B cell (primary cell): ENCODE measurements at regions not wholly inside any gene's neighbourhood (a gene's known extent, or its start where the extent isn't known, plus 50 kb on each side); places are given as distances from the start of the nearest gene placed in this dataset.

Source experiments
- ATAC-seq: fragments of 200-7000 bp; cut with Tn5 transposase; one replicate; pipeline ENCODE4 v1.10.0; 2021; ENCODE audit warnings: low read depth, mild to moderate bottlenecking, moderate number of reproducible peaks, moderate library complexity
- CTCF ChIA-PET: fragments of 350-600 bp; sonication (Branson Sonifier 250); formaldehyde crosslinking; loops from one replicate; lab custom pipeline; 2021; ENCODE audit warnings: antibody characterized with exemption, inconsistent platforms; lab: Charles Lee
- POLR2A ChIA-PET: fragments of 350-600 bp; sonication (Branson Sonifier 250); formaldehyde crosslinking; loops from one replicate; lab custom pipeline; 2021; ENCODE audit warnings: antibody characterized with exemption; lab: Charles Lee
- DNase-seq: peaks from one replicate; pipeline ENCODE4 v3.0.0; 2013
- H2AFZ ChIP-seq: 2 replicates; pipeline ENCODE4 v1.6.1; 2012; ENCODE audit warnings: mild to moderate bottlenecking, low read depth, low read length; ENCODE audit not compliant: insufficient read depth, poor library complexity, severe bottlenecking
- H3K27ac ChIP-seq, 2 donors: 1 replicate in 1 of 2; 2 replicates in 1 of 2; pipeline ENCODE4 v1.5.1; 2012 to 2013; ENCODE audit warnings: low read length in 2 of 2, mild to moderate bottlenecking in 2 of 2, moderate library complexity in 1 of 2
- H3K27me3 ChIP-seq, 4 experiments: fragments of 200-600 bp in 1 of 4; sonication (generic) in 1 of 4; replicated peaks in 1 of 4; 1 replicate in 2 of 4; 2 replicates in 2 of 4; pipeline versions ENCODE4 v1.6.1 to v1.7.0; 2013 to 2016; ENCODE audit warnings: low read length in 3 of 4, mild to moderate bottlenecking in 2 of 4, mixed read lengths in 1 of 4, moderate library complexity in 1 of 4; ENCODE audit not compliant: insufficient read depth in 4 of 4, control insufficient read depth in 3 of 4; ENCODE audit errors: control extremely low read depth in 1 of 4
- H3K36me3 ChIP-seq, 2 experiments: replicated peaks in 1 of 2; 1 replicate in 1 of 2; 2 replicates in 1 of 2; pipeline versions ENCODE4 v1.6.1 to v1.7.1; 2013; ENCODE audit warnings: low read length in 1 of 2; ENCODE audit not compliant: insufficient read depth in 2 of 2, control insufficient read depth in 1 of 2; ENCODE audit errors: control extremely low read depth in 1 of 2, extremely low read depth in 1 of 2
- H3K4me1 ChIP-seq, 2 donors: fragments of 200-600 bp in 1 of 2; sonication (generic) in 1 of 2; 1 replicate in 1 of 2; 2 replicates in 1 of 2; pipeline versions ENCODE4 v1.5.1 to v1.6.1; 2013 to 2017; ENCODE audit warnings: low read length in 2 of 2; ENCODE audit not compliant: control insufficient read depth in 2 of 2, insufficient read depth in 2 of 2
- H3K4me2 ChIP-seq: replicated peaks from 2 replicates; pipeline ENCODE3; 2012; ENCODE audit warnings: mild to moderate bottlenecking, low read depth, low read length; ENCODE audit not compliant: poor library complexity, severe bottlenecking
- H3K4me3 ChIP-seq, 5 experiments: fragments of 200-600 bp in 1 of 5; sonication (generic) in 1 of 5; 1 replicate in 3 of 5; 2 replicates in 2 of 5; pipeline versions ENCODE4 v1.5.1 to v1.7.0; 2011 to 2016; ENCODE audit warnings: low read length in 4 of 5, mild to moderate bottlenecking in 4 of 5, low read depth in 2 of 5, control low read depth in 1 of 5, moderate library complexity in 1 of 5; ENCODE audit not compliant: insufficient read depth in 1 of 5; ENCODE audit errors: control extremely low read depth in 1 of 5, extremely low read depth in 1 of 5
- H3K79me2 ChIP-seq: fragments of 200-600 bp; sonication (generic); one replicate; pipeline ENCODE4 v1.6.0; 2016; ENCODE audit warnings: low read length; ENCODE audit not compliant: control insufficient read depth, insufficient read depth
- H3K9ac ChIP-seq: fragments of 200-600 bp; sonication (generic); 2 replicates; pipeline ENCODE4 v1.6.1; 2017; ENCODE audit warnings: mild to moderate bottlenecking, low read length, moderate library complexity
- H3K9me3 ChIP-seq, 3 donors: one replicate each; pipeline versions ENCODE4 v1.6.1 to v1.7.1; 2013; ENCODE audit warnings: low read length in 2 of 3; ENCODE audit not compliant: control insufficient read depth in 2 of 3, insufficient read depth in 1 of 3; ENCODE audit errors: control extremely low read depth in 1 of 3
- H4K20me1 ChIP-seq: 2 replicates; pipeline ENCODE4 v1.6.0; 2012; ENCODE audit warnings: mild to moderate bottlenecking, low read length; ENCODE audit not compliant: insufficient read depth, control insufficient read depth, poor library complexity, severe bottlenecking
- H3K27ac Mint-ChIP-seq: one replicate; pipeline ENCODE4 v1.8.0; 2021; ENCODE audit warnings: mixed read lengths
- H3K27me3 Mint-ChIP-seq: one replicate; pipeline ENCODE4 v1.8.0; 2021; ENCODE audit warnings: mixed read lengths
- H3K4me1 Mint-ChIP-seq: one replicate; pipeline ENCODE4 v1.8.0; 2021; ENCODE audit warnings: mixed read lengths
- H3K4me3 Mint-ChIP-seq: one replicate; pipeline ENCODE4 v1.8.0; 2021; ENCODE audit warnings: mixed read lengths
- H3K9me3 Mint-ChIP-seq: one replicate; pipeline ENCODE4 v1.8.0; 2022; ENCODE audit warnings: mixed read lengths; ENCODE audit not compliant: insufficient read depth
- EZH2 ChIP-seq: IDR thresholded peaks from 2 replicates; pipeline ENCODE4 v1.6.1; 2012; ENCODE audit warnings: borderline replicate concordance, low read depth, mild to moderate bottlenecking, moderate library complexity, low read length; ENCODE audit not compliant: insufficient read depth, poor library complexity, severe bottlenecking
- WGBS: methylation state at CpG from one replicate; pipeline ENCODE4 v1.1.5; 2013; ENCODE audit warnings: missing lambda C conversion rate; ENCODE audit not compliant: insufficient coverage; 5-methylcytosine and 5-hydroxymethylcytosine counted together
- intact Hi-C: fragments of 100-400 bp; cut with micrococcal nuclease; formaldehyde crosslinking; loops from one replicate; pipeline ENCODE4 v1.10.0; 2022
- TF ChIP-seq, protein P1 (sequence below): fragments of 200-600 bp; IDR thresholded peaks from one replicate; pipeline ENCODE4 v1.8.0; 2022; ENCODE audit warnings: antibody characterized with exemption, mild to moderate bottlenecking

DNA sequence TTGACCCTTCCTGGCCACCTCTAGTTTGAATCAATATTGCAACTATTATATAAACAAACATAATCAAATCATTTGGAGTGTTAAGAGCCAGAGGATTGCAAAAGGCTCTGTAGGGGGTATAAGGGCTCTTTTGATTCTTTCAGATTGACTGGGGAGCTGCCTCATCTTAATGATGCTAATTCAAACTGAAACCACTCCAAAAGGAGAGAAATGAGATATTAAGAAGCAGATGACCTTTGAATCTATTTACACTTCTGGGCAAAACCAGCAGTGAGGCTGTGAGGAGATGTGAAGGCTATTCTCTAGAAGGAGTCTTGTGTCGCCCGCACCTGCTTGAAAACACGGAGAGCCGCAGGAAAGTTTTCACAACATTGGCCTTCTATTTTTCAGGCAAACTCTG is 311.2 kb upstream of the CRIM1 start:
- H3K4me2 ChIP-seq = no peak overlapping the region
- H4K20me1 ChIP-seq = no peaks in the 10 kb centered on the region
- DNase-seq = no peak
- H3K4me1 Mint-ChIP-seq = no peaks in the 10 kb centered on the region
- ChIA-PET POLR2A (no interaction called here), CTCF (no interaction called here)
- no CpG with 5 or more reads among the region's 4 CpGs for WGBS
- intact Hi-C loops = no loop called here
- no peak overlapping the region for H3K9ac ChIP-seq
- H3K27ac ChIP-seq = no peak overlapping the region
- TF ChIP-seq, protein P1, sequence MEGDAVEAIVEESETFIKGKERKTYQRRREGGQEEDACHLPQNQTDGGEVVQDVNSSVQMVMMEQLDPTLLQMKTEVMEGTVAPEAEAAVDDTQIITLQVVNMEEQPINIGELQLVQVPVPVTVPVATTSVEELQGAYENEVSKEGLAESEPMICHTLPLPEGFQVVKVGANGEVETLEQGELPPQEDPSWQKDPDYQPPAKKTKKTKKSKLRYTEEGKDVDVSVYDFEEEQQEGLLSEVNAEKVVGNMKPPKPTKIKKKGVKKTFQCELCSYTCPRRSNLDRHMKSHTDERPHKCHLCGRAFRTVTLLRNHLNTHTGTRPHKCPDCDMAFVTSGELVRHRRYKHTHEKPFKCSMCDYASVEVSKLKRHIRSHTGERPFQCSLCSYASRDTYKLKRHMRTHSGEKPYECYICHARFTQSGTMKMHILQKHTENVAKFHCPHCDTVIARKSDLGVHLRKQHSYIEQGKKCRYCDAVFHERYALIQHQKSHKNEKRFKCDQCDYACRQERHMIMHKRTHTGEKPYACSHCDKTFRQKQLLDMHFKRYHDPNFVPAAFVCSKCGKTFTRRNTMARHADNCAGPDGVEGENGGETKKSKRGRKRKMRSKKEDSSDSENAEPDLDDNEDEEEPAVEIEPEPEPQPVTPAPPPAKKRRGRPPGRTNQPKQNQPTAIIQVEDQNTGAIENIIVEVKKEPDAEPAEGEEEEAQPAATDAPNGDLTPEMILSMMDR = no peak
- TF ChIP-seq EZH2 = no peak
- no peaks in the 10 kb centered on the region for H3K9me3 ChIP-seq
- no peak for ATAC-seq
- no peaks in the 10 kb centered on the region for H3K79me2 ChIP-seq
- no peaks in the 10 kb centered on the region for H3K27me3 Mint-ChIP-seq
- no peak overlapping the region for H3K27ac Mint-ChIP-seq
- H3K4me3 ChIP-seq = no peak overlapping the region
- no peak overlapping the region for H3K4me3 Mint-ChIP-seq
- no peaks in the 10 kb centered on the region for H3K36me3 ChIP-seq
- no peaks in the 10 kb centered on the region for H3K4me1 ChIP-seq
- no peak overlapping the region for H2AFZ ChIP-seq
- no peaks in the 10 kb centered on the region for H3K27me3 ChIP-seq
- H3K9me3 Mint-ChIP-seq = peaks cover 5% of the 10 kb centered on the region

DNA sequence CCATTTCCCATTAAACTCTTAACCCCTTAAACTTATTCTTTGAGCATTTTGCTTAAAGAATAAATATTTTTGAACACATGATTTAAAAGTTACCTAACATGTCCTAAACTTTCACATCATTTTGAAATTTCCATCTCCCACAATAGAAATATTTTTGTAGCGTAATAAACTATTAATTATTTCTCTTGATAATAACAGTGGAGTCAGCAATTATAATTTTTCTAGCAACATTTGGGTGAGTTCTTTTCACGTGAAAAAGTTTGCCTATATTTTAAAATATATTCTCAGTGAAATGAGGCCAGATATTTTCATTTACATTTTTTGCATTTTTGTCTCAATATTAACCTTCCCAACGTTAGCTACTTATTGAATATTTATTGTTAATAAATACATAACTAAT is 320.4 kb upstream of the CRIM1 start:
- no peaks in the 10 kb centered on the region for H3K36me3 ChIP-seq
- ChIA-PET CTCF (no interaction called here), POLR2A (no interaction called here)
- Mint-ChIP-seq H3K9me3 (peaks cover 5% of the 10 kb centered on the region), H3K4me3 (no peak overlapping the region), H3K27me3 (no peaks in the 10 kb centered on the region), H3K27ac (no peak overlapping the region), H3K4me1 (no peaks in the 10 kb centered on the region)
- no peak for TF ChIP-seq EZH2
- TF ChIP-seq, protein P1 = no peak
- no peaks in the 10 kb centered on the region for H3K79me2 ChIP-seq
- ATAC-seq (no peak), DNase-seq (no peak)
- intact Hi-C loops = no loop called here
- no peaks in the 10 kb centered on the region for H3K27me3 ChIP-seq
- no peak overlapping the region for H3K4me3 ChIP-seq
- H3K27ac ChIP-seq = no peak overlapping the region
- no peak overlapping the region for H3K9ac ChIP-seq
- no peaks in the 10 kb centered on the region for H4K20me1 ChIP-seq
- no peaks in the 10 kb centered on the region for H3K9me3 ChIP-seq
- no peaks in the 10 kb centered on the region for H3K4me1 ChIP-seq
- no peak overlapping the region for H3K4me2 ChIP-seq
- no peak overlapping the region for H2AFZ ChIP-seq
- no CpG with 5 or more reads among the region's 3 CpGs for WGBS
